MCF 10A (cell line): ENCODE measurements at regions not wholly inside any gene's neighbourhood (a gene's known extent, or its start where the extent isn't known, plus 50 kb on each side); places are given as distances from the start of the nearest gene placed in this dataset.

Experiments used
- BruUV-seq: library from RNA; stranded (reverse); fragments of 400-500 nt; replicated peaks from 2 replicates; lab custom pipeline; 2021; lab: Mats Ljungman, UMichigan
- CTCF ChIA-PET: fragments of 300-600 bp; sonication (Branson Sonifier 250); formaldehyde crosslinking; extraction: SDS; loops from one replicate; lab custom pipeline; 2021; ENCODE audit warnings: antibody characterized with exemption, inconsistent platforms; lab: Yijun Ruan, JAX
- POLR2A ChIA-PET: fragments of 300-600, 350-650 bp; sonication (Branson Sonifier 250); formaldehyde crosslinking; extraction: SDS; loops from one replicate; lab custom pipeline; 2020; ENCODE audit warnings: antibody characterized with exemption, inconsistent platforms; lab: Yijun Ruan, JAX
- DNase-seq: peaks from one replicate; pipeline ENCODE4 v3.0.0-alpha.2; 2018; ENCODE audit not compliant: unreplicated experiment
- H3K27ac Mint-ChIP-seq: one replicate; pipeline ENCODE4 v1.8.0; 2022; ENCODE audit warnings: mild to moderate bottlenecking, low read depth, mixed read lengths; ENCODE audit not compliant: unreplicated experiment
- H3K27me3 Mint-ChIP-seq: one replicate; pipeline ENCODE4 v1.8.0; 2022; ENCODE audit warnings: mixed read lengths; ENCODE audit not compliant: insufficient read depth, unreplicated experiment
- H3K36me3 Mint-ChIP-seq: one replicate; pipeline ENCODE4 v1.8.0; 2022; ENCODE audit warnings: mild to moderate bottlenecking, moderate library complexity, mixed read lengths; ENCODE audit not compliant: insufficient read depth, unreplicated experiment
- H3K4me1 Mint-ChIP-seq: one replicate; pipeline ENCODE4 v1.8.0; 2022; ENCODE audit warnings: mixed read lengths; ENCODE audit not compliant: insufficient read depth, unreplicated experiment
- H3K4me3 Mint-ChIP-seq: one replicate; pipeline ENCODE4 v1.8.0; 2022; ENCODE audit warnings: mild to moderate bottlenecking, moderate library complexity, mixed read lengths; ENCODE audit not compliant: unreplicated experiment
- H3K9me3 Mint-ChIP-seq: one replicate; pipeline ENCODE4 v1.8.0; 2022; ENCODE audit warnings: mixed read lengths; ENCODE audit not compliant: unreplicated experiment
- intact Hi-C: fragments of 100-400 bp; cut with micrococcal nuclease; formaldehyde crosslinking; loops from 2 replicates; pipeline ENCODE4 v1.14.1; 2022
- TF ChIP-seq, protein P1 (sequence below): fragments of 200-600 bp; IDR thresholded peaks from one replicate; pipeline ENCODE4 v1.8.0; 2022; ENCODE audit warnings: antibody characterized with exemption, mild to moderate bottlenecking; ENCODE audit not compliant: unreplicated experiment

DNA sequence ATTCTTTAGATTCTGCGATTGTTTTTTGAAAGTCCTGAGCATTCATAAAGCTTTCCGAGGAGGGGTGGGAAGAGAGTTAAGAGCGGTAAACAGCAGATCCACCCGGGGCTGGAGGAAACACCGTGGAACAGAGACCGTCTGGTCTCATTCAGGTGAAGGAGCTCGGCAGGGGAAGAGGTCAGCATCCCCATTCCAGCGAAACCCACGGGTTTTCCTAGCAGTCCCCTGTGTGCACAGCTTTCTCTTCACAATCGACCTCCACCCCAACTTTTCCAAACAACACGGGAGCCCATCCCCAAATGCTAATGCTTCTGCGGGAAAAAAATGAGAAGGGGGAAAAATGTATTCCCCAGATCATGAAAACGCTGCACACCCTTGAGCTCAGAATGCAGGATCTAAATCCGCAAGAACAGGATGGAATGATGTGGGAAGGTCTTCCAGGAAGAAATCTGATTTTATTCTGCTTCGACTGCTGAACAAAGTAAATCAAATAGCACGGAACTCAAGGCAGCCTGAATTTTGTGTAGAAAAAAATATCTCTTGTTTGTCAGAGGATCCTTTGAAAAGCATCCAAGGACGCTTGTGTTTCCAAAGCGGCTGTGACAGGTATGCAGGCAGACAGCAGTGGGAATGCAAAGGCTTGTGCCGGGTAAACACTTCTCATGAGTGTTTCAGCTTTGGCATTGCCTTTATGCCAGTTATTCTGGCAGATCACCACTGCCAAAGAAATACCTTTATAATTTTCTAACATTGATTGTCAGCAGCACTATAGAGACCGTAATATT lies 128.8 kb downstream of the NDUFA12 start:
- intact Hi-C loops = loop anchor here (1.0 kb wide), 1 partner anchor 328 kb away; no protein-coding TSS in a partner anchor
- no peaks in the 10 kb centered on the region for H3K9me3 Mint-ChIP-seq
- H3K4me1 Mint-ChIP-seq = peaks cover 12% of the 10 kb centered on the region
- TF ChIP-seq, protein P1, sequence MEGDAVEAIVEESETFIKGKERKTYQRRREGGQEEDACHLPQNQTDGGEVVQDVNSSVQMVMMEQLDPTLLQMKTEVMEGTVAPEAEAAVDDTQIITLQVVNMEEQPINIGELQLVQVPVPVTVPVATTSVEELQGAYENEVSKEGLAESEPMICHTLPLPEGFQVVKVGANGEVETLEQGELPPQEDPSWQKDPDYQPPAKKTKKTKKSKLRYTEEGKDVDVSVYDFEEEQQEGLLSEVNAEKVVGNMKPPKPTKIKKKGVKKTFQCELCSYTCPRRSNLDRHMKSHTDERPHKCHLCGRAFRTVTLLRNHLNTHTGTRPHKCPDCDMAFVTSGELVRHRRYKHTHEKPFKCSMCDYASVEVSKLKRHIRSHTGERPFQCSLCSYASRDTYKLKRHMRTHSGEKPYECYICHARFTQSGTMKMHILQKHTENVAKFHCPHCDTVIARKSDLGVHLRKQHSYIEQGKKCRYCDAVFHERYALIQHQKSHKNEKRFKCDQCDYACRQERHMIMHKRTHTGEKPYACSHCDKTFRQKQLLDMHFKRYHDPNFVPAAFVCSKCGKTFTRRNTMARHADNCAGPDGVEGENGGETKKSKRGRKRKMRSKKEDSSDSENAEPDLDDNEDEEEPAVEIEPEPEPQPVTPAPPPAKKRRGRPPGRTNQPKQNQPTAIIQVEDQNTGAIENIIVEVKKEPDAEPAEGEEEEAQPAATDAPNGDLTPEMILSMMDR = no peak
- DNase-seq = no peak
- H3K27ac Mint-ChIP-seq = no peak overlapping the region
- H3K27me3 Mint-ChIP-seq = peaks cover 45% of the 10 kb centered on the region
- CTCF ChIA-PET = interaction anchor here (0.5 to 1.0 kb wide), 5 partner anchors 13 to 1612 kb away, joined by 3 to 4 read pairs (median 3); no protein-coding TSS in a partner anchor
- POLR2A ChIA-PET = no interaction called here
- H3K36me3 Mint-ChIP-seq = no peaks in the 10 kb centered on the region
- peak overlapping the region; percentile 51 for H3K4me3 Mint-ChIP-seq
- BruUV-seq = no TSS peak

DNA sequence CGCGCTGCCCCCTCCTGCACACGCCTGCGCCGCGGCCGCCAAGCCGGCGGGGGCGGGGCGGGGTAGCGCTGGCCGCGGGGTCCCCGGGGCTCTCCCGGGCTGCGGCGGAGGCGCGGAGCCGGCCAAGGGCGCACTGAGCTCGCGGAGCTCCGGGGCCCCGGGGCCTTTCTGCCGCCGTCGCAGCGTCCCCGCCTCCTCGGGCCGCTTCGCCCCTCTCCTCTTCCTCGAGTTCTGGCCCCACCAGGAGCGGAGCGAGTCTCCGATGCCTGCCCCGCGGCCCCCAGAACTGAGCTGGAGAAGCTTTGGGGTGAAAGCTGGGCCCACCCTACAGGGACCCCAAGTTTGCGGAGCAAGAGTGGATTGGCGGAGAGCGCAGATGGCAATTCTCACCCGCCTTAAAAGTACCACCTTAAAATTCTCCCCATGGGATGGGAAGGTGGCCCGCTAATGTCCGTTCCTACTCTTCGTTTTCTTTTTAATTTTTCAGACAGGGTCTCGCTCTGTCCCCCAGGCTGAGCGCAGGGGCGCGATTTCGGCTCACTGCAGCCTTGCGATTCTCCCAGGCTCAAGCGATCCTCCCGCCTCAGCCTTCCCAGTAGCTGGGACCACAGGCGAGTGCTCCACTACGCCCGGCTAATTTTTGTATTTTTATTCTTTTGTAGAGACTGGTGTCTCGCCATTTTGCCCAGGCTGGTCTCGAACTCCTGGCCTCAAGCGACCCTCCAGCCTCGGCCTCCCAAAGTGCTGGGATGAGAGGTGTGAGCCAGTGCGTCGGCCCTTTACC lies 129.6 kb downstream of the NDUFA12 start:
- peaks cover 45% of the 10 kb centered on the region for H3K27me3 Mint-ChIP-seq
- H3K4me1 Mint-ChIP-seq = peaks cover 12% of the 10 kb centered on the region
- H3K4me3 Mint-ChIP-seq = peak overlapping the region; percentile 51
- no peaks in the 10 kb centered on the region for H3K36me3 Mint-ChIP-seq
- TF ChIP-seq, protein P1 = no peak
- CTCF ChIA-PET = interaction anchor here (0.5 to 0.7 kb wide), 2 partner anchors 44 to 1139 kb away, joined by 3 to 4 read pairs; no protein-coding TSS in a partner anchor
- BruUV-seq = no TSS peak
- H3K9me3 Mint-ChIP-seq = no peaks in the 10 kb centered on the region
- no peak for DNase-seq
- POLR2A ChIA-PET = no interaction called here
- H3K27ac Mint-ChIP-seq = no peak overlapping the region
- intact Hi-C loops = no loop called here

DNA sequence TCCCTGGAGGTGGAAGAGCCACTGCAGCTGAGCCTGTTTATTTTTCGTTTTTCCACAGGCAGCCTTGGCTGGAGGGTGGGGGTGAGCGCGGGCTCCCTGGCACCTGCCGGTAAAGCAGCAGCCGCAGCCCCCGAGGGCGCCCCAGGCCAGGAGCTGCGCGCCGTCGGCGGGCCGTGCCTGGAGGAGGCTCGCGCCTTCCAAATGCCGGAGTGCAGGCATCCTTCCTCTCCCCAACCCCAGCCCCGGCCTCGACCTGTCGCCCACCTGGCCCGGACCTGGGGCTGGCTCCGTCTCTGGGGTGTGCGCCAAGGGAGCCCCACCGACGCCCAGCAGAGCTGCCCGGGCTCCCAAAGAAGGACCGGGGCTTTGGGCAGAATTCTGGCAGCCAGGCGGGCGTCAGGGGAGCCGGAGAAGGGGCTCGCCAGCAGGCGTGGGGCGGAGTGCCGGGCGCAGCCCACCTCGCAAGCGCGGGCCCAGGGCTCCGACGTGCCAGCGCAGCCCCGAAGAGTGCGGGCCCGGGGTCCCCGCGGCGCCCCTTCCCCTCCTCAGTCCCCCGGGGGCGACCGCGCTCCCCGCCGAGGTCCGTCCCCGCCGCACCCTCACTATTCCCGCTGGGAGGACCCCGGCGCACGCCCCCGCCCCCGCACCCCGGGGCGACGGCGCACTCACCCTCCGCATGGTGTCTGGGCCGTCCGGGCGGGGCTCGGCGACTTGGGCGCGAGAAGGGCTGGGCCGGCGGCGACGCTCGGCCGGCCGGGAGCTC lies 130.3 kb downstream of the NDUFA12 start:
- H3K27me3 Mint-ChIP-seq = peaks cover 45% of the 10 kb centered on the region
- peaks cover 12% of the 10 kb centered on the region for H3K4me1 Mint-ChIP-seq
- intact Hi-C loops = no loop called here
- ChIA-PET POLR2A (no interaction called here), CTCF (interaction anchor here (0.5 kb wide), 1 partner anchor 1138 kb away, joined by 4 read pairs; no protein-coding TSS in a partner anchor)
- H3K36me3 Mint-ChIP-seq = no peaks in the 10 kb centered on the region
- DNase-seq = no peak
- no TSS peak for BruUV-seq
- no peak overlapping the region for H3K27ac Mint-ChIP-seq
- TF ChIP-seq, protein P1 = no peak
- H3K4me3 Mint-ChIP-seq = no peak overlapping the region
- no peaks in the 10 kb centered on the region for H3K9me3 Mint-ChIP-seq

DNA sequence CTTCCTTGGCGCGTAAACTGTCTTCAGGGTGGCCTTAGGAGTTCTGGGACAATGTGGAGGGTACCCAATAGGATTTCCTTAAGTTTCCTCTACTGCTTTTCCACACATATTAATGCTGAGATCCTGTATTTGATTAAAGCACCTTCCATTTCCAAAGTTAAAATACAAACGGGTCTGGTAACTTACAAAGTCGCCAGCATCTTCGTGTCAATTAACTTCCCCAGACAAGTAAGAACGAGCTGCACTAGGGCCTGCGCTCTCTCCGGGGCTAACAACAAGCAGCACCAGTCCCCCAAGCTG lies 130.9 kb downstream of the NDUFA12 start:
- Mint-ChIP-seq H3K9me3 (no peaks in the 10 kb centered on the region), H3K27ac (no peak overlapping the region), H3K36me3 (no peaks in the 10 kb centered on the region), H3K4me1 (peaks cover 12% of the 10 kb centered on the region), H3K27me3 (peaks cover 45% of the 10 kb centered on the region), H3K4me3 (no peak overlapping the region)
- POLR2A ChIA-PET = no interaction called here
- intact Hi-C loops = no loop called here
- no peak for DNase-seq
- CTCF ChIA-PET = no interaction called here
- BruUV-seq = no TSS peak
- TF ChIP-seq, protein P1 = no peak
